ENCODE measurements at regions not wholly inside any gene's neighbourhood (a gene's known extent, or its start where the extent isn't known, plus 50 kb on each side); places are given as distances from the start of the nearest gene placed in this dataset.

DNA sequence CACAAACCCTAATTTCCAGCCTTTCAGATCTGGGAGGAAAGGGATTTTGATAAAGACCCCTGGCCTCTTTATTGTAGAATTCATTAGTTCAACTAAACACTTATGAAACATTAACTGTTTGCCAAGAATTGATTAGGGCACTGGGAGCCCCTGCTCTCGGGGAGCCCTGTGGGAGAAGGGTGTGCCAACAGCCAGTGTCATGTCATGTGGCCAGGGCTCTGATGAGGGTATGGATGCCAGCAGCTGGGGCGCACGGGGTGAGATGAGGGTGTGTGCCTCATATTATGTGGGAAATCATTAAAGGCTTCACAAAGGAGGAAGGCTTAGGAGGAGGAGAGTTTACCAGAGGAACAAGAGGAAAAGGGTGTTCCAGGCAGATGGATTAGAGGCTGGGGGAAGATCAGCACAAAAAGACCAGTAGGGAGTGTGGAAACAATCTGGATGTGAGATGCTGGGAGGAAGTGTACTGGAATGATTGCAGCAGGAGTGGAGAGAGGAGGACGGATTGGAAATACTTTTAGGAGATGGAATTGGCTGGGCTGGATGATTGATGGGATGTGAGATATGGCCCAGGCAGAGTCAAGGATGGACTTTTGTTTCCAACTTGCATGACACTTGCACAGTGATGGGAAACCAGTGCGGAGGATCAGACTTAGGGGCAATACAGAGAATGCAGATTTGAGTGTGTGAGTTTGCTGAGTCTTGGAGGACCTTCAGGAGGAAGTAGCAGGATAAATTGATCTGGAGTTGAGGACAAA, 137.8 kb downstream of the CSNK2A3 start:
- TF ChIP-seq, protein P1, sequence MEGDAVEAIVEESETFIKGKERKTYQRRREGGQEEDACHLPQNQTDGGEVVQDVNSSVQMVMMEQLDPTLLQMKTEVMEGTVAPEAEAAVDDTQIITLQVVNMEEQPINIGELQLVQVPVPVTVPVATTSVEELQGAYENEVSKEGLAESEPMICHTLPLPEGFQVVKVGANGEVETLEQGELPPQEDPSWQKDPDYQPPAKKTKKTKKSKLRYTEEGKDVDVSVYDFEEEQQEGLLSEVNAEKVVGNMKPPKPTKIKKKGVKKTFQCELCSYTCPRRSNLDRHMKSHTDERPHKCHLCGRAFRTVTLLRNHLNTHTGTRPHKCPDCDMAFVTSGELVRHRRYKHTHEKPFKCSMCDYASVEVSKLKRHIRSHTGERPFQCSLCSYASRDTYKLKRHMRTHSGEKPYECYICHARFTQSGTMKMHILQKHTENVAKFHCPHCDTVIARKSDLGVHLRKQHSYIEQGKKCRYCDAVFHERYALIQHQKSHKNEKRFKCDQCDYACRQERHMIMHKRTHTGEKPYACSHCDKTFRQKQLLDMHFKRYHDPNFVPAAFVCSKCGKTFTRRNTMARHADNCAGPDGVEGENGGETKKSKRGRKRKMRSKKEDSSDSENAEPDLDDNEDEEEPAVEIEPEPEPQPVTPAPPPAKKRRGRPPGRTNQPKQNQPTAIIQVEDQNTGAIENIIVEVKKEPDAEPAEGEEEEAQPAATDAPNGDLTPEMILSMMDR (IDR thresholded peaks at IDR 0.05), result no peak
- TF ChIP-seq POLR2A (IDR thresholded peaks at IDR 0.05), result no peak
